ENCODE measurements at regions not wholly inside any gene's neighbourhood (a gene's known extent, or its start where the extent isn't known, plus 50 kb on each side); places are given as distances from the start of the nearest gene placed in this dataset.

DNA sequence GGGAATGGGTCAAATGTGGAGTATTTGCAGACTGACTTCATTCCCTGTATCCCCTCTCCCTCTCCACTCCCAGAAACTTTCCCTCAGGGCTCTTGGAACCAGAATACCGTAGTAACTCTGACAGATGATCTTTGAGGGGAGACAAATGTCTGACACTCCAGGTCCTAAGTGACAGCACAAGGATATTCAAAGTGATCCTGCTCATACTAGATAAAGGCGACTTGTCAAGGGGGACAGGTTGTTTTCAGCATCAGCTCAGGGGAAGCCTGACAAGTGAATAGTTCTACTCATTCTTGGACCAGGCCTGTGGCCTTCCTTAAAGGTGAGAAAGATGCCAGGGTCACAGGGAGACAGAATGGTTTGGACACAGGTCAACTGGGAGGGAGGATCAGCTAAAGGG lies 92.8 kb downstream of the NXPE2 start:
- TF ChIP-seq EZH2 (IDR thresholded peaks at IDR 0.05), result no peak
- no peak for TF ChIP-seq POLR2A (IDR thresholded peaks at IDR 0.05; ENCODE audit: borderline replicate concordance, extremely low read depth, insufficient read depth, insufficient read length)
- TF ChIP-seq, protein P1, sequence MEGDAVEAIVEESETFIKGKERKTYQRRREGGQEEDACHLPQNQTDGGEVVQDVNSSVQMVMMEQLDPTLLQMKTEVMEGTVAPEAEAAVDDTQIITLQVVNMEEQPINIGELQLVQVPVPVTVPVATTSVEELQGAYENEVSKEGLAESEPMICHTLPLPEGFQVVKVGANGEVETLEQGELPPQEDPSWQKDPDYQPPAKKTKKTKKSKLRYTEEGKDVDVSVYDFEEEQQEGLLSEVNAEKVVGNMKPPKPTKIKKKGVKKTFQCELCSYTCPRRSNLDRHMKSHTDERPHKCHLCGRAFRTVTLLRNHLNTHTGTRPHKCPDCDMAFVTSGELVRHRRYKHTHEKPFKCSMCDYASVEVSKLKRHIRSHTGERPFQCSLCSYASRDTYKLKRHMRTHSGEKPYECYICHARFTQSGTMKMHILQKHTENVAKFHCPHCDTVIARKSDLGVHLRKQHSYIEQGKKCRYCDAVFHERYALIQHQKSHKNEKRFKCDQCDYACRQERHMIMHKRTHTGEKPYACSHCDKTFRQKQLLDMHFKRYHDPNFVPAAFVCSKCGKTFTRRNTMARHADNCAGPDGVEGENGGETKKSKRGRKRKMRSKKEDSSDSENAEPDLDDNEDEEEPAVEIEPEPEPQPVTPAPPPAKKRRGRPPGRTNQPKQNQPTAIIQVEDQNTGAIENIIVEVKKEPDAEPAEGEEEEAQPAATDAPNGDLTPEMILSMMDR (IDR thresholded peaks at IDR 0.05 in 2 of 3, conservative IDR thresholded peaks at IDR 0.05 in 1 of 3; ENCODE audit: borderline replicate concordance in 1 of 3, insufficient read depth in 1 of 3, low read depth in 2 of 3, low read length in 2 of 3), result no peak
- TF ChIP-seq EGR1 (IDR thresholded peaks at IDR 0.05; ENCODE audit: low read depth), result no peak
- no peak for TF ChIP-seq POLR2AphosphoS5 (IDR thresholded peaks at IDR 0.05; ENCODE audit: low read depth, low read length)
- TF ChIP-seq, protein P2, sequence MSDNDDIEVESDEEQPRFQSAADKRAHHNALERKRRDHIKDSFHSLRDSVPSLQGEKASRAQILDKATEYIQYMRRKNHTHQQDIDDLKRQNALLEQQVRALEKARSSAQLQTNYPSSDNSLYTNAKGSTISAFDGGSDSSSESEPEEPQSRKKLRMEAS (IDR thresholded peaks at IDR 0.05), result no peak
- no peak for TF ChIP-seq ELF1 (IDR thresholded peaks at IDR 0.05; ENCODE audit: borderline replicate concordance, low read depth)
- TF ChIP-seq, protein P3, sequence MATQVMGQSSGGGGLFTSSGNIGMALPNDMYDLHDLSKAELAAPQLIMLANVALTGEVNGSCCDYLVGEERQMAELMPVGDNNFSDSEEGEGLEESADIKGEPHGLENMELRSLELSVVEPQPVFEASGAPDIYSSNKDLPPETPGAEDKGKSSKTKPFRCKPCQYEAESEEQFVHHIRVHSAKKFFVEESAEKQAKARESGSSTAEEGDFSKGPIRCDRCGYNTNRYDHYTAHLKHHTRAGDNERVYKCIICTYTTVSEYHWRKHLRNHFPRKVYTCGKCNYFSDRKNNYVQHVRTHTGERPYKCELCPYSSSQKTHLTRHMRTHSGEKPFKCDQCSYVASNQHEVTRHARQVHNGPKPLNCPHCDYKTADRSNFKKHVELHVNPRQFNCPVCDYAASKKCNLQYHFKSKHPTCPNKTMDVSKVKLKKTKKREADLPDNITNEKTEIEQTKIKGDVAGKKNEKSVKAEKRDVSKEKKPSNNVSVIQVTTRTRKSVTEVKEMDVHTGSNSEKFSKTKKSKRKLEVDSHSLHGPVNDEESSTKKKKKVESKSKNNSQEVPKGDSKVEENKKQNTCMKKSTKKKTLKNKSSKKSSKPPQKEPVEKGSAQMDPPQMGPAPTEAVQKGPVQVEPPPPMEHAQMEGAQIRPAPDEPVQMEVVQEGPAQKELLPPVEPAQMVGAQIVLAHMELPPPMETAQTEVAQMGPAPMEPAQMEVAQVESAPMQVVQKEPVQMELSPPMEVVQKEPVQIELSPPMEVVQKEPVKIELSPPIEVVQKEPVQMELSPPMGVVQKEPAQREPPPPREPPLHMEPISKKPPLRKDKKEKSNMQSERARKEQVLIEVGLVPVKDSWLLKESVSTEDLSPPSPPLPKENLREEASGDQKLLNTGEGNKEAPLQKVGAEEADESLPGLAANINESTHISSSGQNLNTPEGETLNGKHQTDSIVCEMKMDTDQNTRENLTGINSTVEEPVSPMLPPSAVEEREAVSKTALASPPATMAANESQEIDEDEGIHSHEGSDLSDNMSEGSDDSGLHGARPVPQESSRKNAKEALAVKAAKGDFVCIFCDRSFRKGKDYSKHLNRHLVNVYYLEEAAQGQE (IDR thresholded peaks at IDR 0.05; ENCODE audit: low read depth), result no peak
- TF ChIP-seq YY1 (IDR thresholded peaks at IDR 0.05; ENCODE audit: extremely low read depth, insufficient replicate concordance, low read depth, low read length), result no peak
- no peak for TF ChIP-seq JUND (IDR thresholded peaks at IDR 0.05)
- no peak for TF ChIP-seq SIN3A (IDR thresholded peaks at IDR 0.05; ENCODE audit: low read depth)
- TF ChIP-seq EZH2phosphoT487 (IDR thresholded peaks at IDR 0.05; ENCODE audit: borderline replicate concordance), result no peak
- TF ChIP-seq CBX3 (IDR thresholded peaks at IDR 0.05; ENCODE audit: low read depth), result no peak

Measured in HCT116 (cell line).